HG03196 (cell line): ENCODE measurements at regions not wholly inside any gene's neighbourhood (a gene's known extent, or its start where the extent isn't known, plus 50 kb on each side); places are given as distances from the start of the nearest gene placed in this dataset.
"Not testable (repeated sequence)": the region's sequence is repeated elsewhere in the genome, so short reads cannot be mapped to it uniquely, and the experiment has no call there.

ENCODE experiments used
- ATAC-seq: cut with Tn5 transposase; IDR thresholded peaks from one replicate; pipeline ENCODE4 v1.9.1; 2021; ENCODE audit not compliant: unreplicated experiment

GRCh38 chr18:66011916-66012315, 261.1 kb downstream of the CDH7 start:
- ATAC-seq, result no peak

- ATAC-seq, result no peak
These were observed 255.2 kb downstream of the CDH7 start for GRCh38 chr18:66005831-66006588.

- ATAC-seq, result not testable (repeated sequence)
These were observed 248.3 kb downstream of the CDH7 start for GRCh38 chr18:65998971-65999700.

GRCh38 chr18:65995206-65995605, 244.4 kb downstream of the CDH7 start:
- ATAC-seq, result no peak

GRCh38 chr18:65994302-65994701, 243.5 kb downstream of the CDH7 start:
- no peak for ATAC-seq

- ATAC-seq, result no peak
These were observed 240.3 kb downstream of the CDH7 start for GRCh38 chr18:65990944-65991708.

- ATAC-seq, result no peak
These were observed 239.4 kb downstream of the CDH7 start for GRCh38 chr18:65990174-65990690.

GRCh38 chr18:65988972-65989371, 238.2 kb downstream of the CDH7 start:
- no peak for ATAC-seq

- no peak for ATAC-seq
These were observed 237.6 kb downstream of the CDH7 start for GRCh38 chr18:65988386-65988785.

GRCh38 chr18:65983750-65984149, 232.9 kb downstream of the CDH7 start:
- no peak for ATAC-seq

GRCh38 chr18:65975536-65975935, 224.7 kb downstream of the CDH7 start:
- no peak for ATAC-seq

GRCh38 chr18:65974758-65975157, 223.9 kb downstream of the CDH7 start:
- no peak for ATAC-seq

- no peak for ATAC-seq
These were observed 217.6 kb downstream of the CDH7 start for GRCh38 chr18:65968239-65969004.

GRCh38 chr18:65955747-65956146, 204.9 kb downstream of the CDH7 start:
- ATAC-seq, result no peak

- no peak for ATAC-seq
These were observed 203.6 kb downstream of the CDH7 start for GRCh38 chr18:65954372-65954771.

- no peak for ATAC-seq
These were observed 196.0 kb downstream of the CDH7 start for GRCh38 chr18:65946777-65947176.

- no peak for ATAC-seq
These were observed 192.5 kb downstream of the CDH7 start for GRCh38 chr18:65943268-65943667.

GRCh38 chr18:65942854-65943253, 192.0 kb downstream of the CDH7 start:
- no peak for ATAC-seq

GRCh38 chr18:65942104-65942503, 191.3 kb downstream of the CDH7 start:
- no peak for ATAC-seq

GRCh38 chr18:65941482-65941881, 190.7 kb downstream of the CDH7 start:
- no peak for ATAC-seq
